Astrocyte (in vitro differentiated cells and primary cell): ENCODE measurements at regions not wholly inside any gene's neighbourhood (a gene's known extent, or its start where the extent isn't known, plus 50 kb on each side); places are given as distances from the start of the nearest gene placed in this dataset.
"Not testable (repeated sequence)": the region's sequence is repeated elsewhere in the genome, so short reads cannot be mapped to it uniquely, and the experiment has no call there.

Source experiments
- DNase-seq: peaks from one replicate; pipeline ENCODE4 v3.0.0-alpha.2; 2010; ENCODE audit warnings: low read depth
- FAIRE-seq: peaks from 2 replicates; lab custom pipeline; 2011; peaks lifted over from hg19 to GRCh38; lab: Jason Lieb, UNC
- H2AFZ ChIP-seq: 2 replicates; pipeline ENCODE4 v1.6.0; 2012; ENCODE audit warnings: low read depth, low read length, inconsistent platforms
- H3K27ac ChIP-seq: 2 replicates; pipeline ENCODE4 v1.5.1; 2011; ENCODE audit warnings: low read depth, low read length, inconsistent platforms
- H3K27me3 ChIP-seq: 2 replicates; pipeline ENCODE4 v1.6.0; 2011; ENCODE audit warnings: low read length, inconsistent platforms; ENCODE audit not compliant: insufficient read depth
- H3K36me3 ChIP-seq: 2 replicates; pipeline ENCODE4 v1.5.1; 2011; ENCODE audit warnings: low read length, inconsistent platforms; ENCODE audit not compliant: insufficient read depth
- H3K4me1 ChIP-seq: 2 replicates; pipeline ENCODE4 v1.5.1; 2011; ENCODE audit warnings: low read length, inconsistent platforms; ENCODE audit not compliant: insufficient read depth
- H3K4me2 ChIP-seq: 2 replicates; pipeline ENCODE4 v1.6.0; 2012; ENCODE audit warnings: low read length, inconsistent platforms
- H3K4me3 ChIP-seq: 2 replicates; pipeline ENCODE4 v1.5.1; 2011; ENCODE audit warnings: low read depth, mild to moderate bottlenecking, low read length, inconsistent platforms; ENCODE audit not compliant: insufficient read depth
- H3K79me2 ChIP-seq: 2 replicates; pipeline ENCODE4 v1.6.0; 2012; ENCODE audit warnings: mild to moderate bottlenecking, low read length, inconsistent platforms; ENCODE audit not compliant: insufficient read depth
- H3K9ac ChIP-seq: 2 replicates; pipeline ENCODE4 v1.6.0; 2012; ENCODE audit warnings: mild to moderate bottlenecking, low read length, inconsistent platforms
- H3K9me3 ChIP-seq: 2 replicates; pipeline ENCODE4 v1.5.1; 2012; ENCODE audit warnings: low read depth, mild to moderate bottlenecking, low read length, inconsistent platforms; ENCODE audit not compliant: insufficient read depth
- H4K20me1 ChIP-seq: 2 replicates; pipeline ENCODE4 v1.6.0; 2012; ENCODE audit warnings: low read length, inconsistent platforms; ENCODE audit not compliant: insufficient read depth
- H3K27ac Mint-ChIP-seq: one replicate; pipeline ENCODE4 v1.8.0; 2021; ENCODE audit warnings: mild to moderate bottlenecking, mixed read lengths; ENCODE audit not compliant: unreplicated experiment
- H3K27me3 Mint-ChIP-seq: one replicate; pipeline ENCODE4 v1.8.0; 2021; ENCODE audit warnings: low read depth, mixed read lengths; ENCODE audit not compliant: unreplicated experiment
- H3K36me3 Mint-ChIP-seq: one replicate; pipeline ENCODE4 v1.8.0; 2021; ENCODE audit warnings: low read depth, mixed read lengths; ENCODE audit not compliant: unreplicated experiment
- H3K4me1 Mint-ChIP-seq: one replicate; pipeline ENCODE4 v1.8.0; 2021; ENCODE audit warnings: low read depth, mixed read lengths; ENCODE audit not compliant: unreplicated experiment
- H3K4me3 Mint-ChIP-seq: one replicate; pipeline ENCODE4 v1.8.0; 2021; ENCODE audit warnings: mild to moderate bottlenecking, moderate library complexity, mixed read lengths; ENCODE audit not compliant: unreplicated experiment
- H3K9me3 Mint-ChIP-seq: one replicate; pipeline ENCODE4 v1.8.0; 2021; ENCODE audit warnings: mild to moderate bottlenecking, mixed read lengths; ENCODE audit not compliant: unreplicated experiment
- EZH2 ChIP-seq: IDR thresholded peaks from 2 replicates; pipeline ENCODE4 v1.6.1; 2012; ENCODE audit warnings: mild to moderate bottlenecking, low read length, inconsistent platforms; ENCODE audit not compliant: insufficient read depth
- TF ChIP-seq, protein P1 (sequence below): IDR thresholded peaks from 2 replicates; pipeline ENCODE4 v1.5.1; 2011; ENCODE audit warnings: low read depth, mild to moderate bottlenecking, inconsistent platforms, low read length, moderate library complexity; ENCODE audit not compliant: insufficient read depth

DNA sequence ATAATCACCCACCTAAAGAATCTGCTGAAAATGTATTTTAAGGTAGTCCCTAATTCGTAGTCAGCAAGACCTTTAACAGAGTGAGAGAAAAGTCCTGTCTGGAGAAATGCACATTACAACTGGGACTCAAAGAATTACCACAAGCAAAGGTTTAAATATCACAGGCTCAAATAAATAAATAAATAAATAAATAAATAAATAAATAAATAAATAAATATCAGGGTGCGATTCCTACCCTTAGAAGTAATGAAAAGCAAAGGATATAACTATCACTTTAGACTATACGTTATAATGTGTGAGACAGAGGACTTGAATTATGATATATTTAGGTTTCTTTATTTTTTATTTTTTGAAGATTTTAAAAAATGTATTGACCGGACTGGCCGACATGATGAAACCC, 522.5 kb upstream of the ATXN7L3B start:
- no peaks in the 10 kb centered on the region for H3K27me3 Mint-ChIP-seq

DNA sequence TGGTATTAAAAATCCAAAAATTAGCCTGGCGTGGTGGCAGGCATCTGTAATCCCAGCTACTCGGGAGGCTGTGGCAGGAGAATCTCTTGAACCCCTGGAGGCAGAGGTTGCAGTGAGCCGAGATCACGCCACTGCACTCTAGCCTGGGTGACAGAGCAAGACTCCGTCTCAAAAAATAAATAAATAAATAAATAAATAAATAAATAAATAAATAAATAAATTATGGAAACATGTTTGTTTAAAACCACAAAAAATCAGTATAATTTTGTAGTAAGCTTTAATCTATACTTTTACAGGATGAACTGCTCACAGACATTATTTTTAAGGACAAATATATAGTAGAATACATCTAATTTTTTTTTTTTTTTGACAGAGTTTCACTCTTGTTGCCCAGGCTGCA, 521.3 kb upstream of the ATXN7L3B start:
- H3K9me3 Mint-ChIP-seq, H3K4me1 Mint-ChIP-seq, H3K4me3 Mint-ChIP-seq, H3K4me1 ChIP-seq, H3K36me3 ChIP-seq, H3K4me3 ChIP-seq, FAIRE-seq, H3K36me3 Mint-ChIP-seq, H3K27ac Mint-ChIP-seq, H3K9me3 ChIP-seq, DNase-seq, H4K20me1 ChIP-seq, H3K27ac ChIP-seq, H3K9ac ChIP-seq, H3K4me2 ChIP-seq, H3K27me3 Mint-ChIP-seq, H3K79me2 ChIP-seq, H3K27me3 ChIP-seq, H2AFZ ChIP-seq: not testable (repeated sequence)

More for the DNA sequence above, 522.5 kb upstream of the ATXN7L3B start:
- Histone ChIP-seq H3K4me2 (no peak overlapping the region), H3K4me1 (no peaks in the 10 kb centered on the region), H3K27me3 (no peaks in the 10 kb centered on the region), H3K4me3 (no peak overlapping the region), H3K9me3 (no peaks in the 10 kb centered on the region), H3K36me3 (no peaks in the 10 kb centered on the region), H3K79me2 (no peaks in the 10 kb centered on the region), H2AFZ (no peak overlapping the region), H3K27ac (no peak overlapping the region), H3K9ac (no peak overlapping the region), H4K20me1 (no peaks in the 10 kb centered on the region)
- H3K36me3 Mint-ChIP-seq = no peaks in the 10 kb centered on the region
- no peaks in the 10 kb centered on the region for H3K4me1 Mint-ChIP-seq
- FAIRE-seq (no peak), DNase-seq (no peak)
- peaks cover 2% of the 10 kb centered on the region for H3K9me3 Mint-ChIP-seq
- H3K4me3 Mint-ChIP-seq = no peak overlapping the region
- no peak for TF ChIP-seq EZH2
- TF ChIP-seq, protein P1, sequence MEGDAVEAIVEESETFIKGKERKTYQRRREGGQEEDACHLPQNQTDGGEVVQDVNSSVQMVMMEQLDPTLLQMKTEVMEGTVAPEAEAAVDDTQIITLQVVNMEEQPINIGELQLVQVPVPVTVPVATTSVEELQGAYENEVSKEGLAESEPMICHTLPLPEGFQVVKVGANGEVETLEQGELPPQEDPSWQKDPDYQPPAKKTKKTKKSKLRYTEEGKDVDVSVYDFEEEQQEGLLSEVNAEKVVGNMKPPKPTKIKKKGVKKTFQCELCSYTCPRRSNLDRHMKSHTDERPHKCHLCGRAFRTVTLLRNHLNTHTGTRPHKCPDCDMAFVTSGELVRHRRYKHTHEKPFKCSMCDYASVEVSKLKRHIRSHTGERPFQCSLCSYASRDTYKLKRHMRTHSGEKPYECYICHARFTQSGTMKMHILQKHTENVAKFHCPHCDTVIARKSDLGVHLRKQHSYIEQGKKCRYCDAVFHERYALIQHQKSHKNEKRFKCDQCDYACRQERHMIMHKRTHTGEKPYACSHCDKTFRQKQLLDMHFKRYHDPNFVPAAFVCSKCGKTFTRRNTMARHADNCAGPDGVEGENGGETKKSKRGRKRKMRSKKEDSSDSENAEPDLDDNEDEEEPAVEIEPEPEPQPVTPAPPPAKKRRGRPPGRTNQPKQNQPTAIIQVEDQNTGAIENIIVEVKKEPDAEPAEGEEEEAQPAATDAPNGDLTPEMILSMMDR = no peak
- H3K27ac Mint-ChIP-seq = no peak overlapping the region

DNA sequence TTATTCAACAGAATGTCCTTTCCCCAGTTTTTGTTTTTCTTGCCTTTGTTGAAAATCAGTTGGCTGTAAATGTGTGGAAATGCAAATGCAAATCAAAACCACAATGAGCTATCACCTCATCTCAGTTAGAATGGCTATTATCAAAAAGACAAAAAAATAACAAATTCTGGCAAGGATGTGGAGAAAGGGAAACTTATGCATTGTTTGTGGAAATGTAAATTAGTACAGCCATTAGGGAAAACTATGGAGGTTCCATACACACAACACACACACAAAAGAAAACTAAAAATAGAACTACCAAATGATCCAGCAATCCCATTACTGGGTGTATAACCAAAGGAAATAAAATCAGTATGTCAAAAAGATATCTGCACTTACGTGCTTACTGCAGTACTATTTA, 518.8 kb upstream of the ATXN7L3B start:
- H3K4me1 Mint-ChIP-seq = no peaks in the 10 kb centered on the region
- Histone ChIP-seq H3K4me3 (no peak overlapping the region), H4K20me1 (no peaks in the 10 kb centered on the region), H3K9ac (no peak overlapping the region), H3K27me3 (no peaks in the 10 kb centered on the region), H3K27ac (no peak overlapping the region), H2AFZ (no peak overlapping the region), H3K9me3 (no peaks in the 10 kb centered on the region), H3K79me2 (no peaks in the 10 kb centered on the region), H3K4me1 (no peaks in the 10 kb centered on the region), H3K4me2 (no peak overlapping the region), H3K36me3 (no peaks in the 10 kb centered on the region)
- FAIRE-seq = no peak
- no peak overlapping the region for H3K4me3 Mint-ChIP-seq
- H3K9me3 Mint-ChIP-seq = no peaks in the 10 kb centered on the region
- no peak overlapping the region for H3K27ac Mint-ChIP-seq
- H3K36me3 Mint-ChIP-seq = no peaks in the 10 kb centered on the region
- no peak for DNase-seq
- TF ChIP-seq, protein P1 = no peak
- TF ChIP-seq EZH2 = no peak
- H3K27me3 Mint-ChIP-seq = no peaks in the 10 kb centered on the region
